ENCODE measurements at regions not wholly inside any gene's neighbourhood (a gene's known extent, or its start where the extent isn't known, plus 50 kb on each side); places are given as distances from the start of the nearest gene placed in this dataset.

DNA sequence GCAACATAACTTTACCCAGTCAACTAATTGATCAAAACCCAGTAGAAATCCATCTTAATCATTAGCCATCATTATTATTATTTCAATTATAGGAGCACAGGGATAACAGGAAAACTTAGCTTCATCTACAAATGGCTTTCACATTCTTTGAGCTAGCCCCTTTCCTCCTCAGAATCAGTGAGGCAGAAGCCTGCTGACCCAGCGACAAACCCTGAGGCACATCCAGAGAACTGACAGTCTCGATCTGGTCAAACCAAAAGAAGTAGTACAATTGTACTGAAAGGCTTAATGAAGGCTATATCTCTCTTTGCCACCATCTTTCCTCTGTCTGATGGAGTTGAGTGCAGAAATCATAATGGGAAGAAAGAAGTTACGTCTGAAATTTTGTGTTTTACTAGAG, 109.8 kb upstream of the ARID2 start:
- H3K4me1 ChIP-seq (ENCODE audit: low read length), result peaks cover 3% of the 10 kb centered on the region; the same call in 1 of the 2 replicates
- H3K9ac ChIP-seq (ENCODE audit: low read length), result no peak overlapping the region
- H4K20me1 ChIP-seq (ENCODE audit: insufficient read depth, low read length), result no peaks in the 10 kb centered on the region
- no peaks in the 10 kb centered on the region for H3K9me3 ChIP-seq (ENCODE audit: insufficient read depth, low read length)
- no peak overlapping the region for H2AFZ ChIP-seq (ENCODE audit: low read depth, low read length)
- H3K79me2 ChIP-seq (ENCODE audit: low read length), result no peaks in the 10 kb centered on the region
- TF ChIP-seq EZH2phosphoT487 (IDR thresholded peaks at IDR 0.05; ENCODE audit: low read depth), result no peak
- TF ChIP-seq, protein P1, sequence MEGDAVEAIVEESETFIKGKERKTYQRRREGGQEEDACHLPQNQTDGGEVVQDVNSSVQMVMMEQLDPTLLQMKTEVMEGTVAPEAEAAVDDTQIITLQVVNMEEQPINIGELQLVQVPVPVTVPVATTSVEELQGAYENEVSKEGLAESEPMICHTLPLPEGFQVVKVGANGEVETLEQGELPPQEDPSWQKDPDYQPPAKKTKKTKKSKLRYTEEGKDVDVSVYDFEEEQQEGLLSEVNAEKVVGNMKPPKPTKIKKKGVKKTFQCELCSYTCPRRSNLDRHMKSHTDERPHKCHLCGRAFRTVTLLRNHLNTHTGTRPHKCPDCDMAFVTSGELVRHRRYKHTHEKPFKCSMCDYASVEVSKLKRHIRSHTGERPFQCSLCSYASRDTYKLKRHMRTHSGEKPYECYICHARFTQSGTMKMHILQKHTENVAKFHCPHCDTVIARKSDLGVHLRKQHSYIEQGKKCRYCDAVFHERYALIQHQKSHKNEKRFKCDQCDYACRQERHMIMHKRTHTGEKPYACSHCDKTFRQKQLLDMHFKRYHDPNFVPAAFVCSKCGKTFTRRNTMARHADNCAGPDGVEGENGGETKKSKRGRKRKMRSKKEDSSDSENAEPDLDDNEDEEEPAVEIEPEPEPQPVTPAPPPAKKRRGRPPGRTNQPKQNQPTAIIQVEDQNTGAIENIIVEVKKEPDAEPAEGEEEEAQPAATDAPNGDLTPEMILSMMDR (IDR thresholded peaks at IDR 0.05; ENCODE audit: low read depth, low read length), result no peak
- H3K4me2 ChIP-seq (ENCODE audit: low read length), result no peak overlapping the region
- no peak overlapping the region for H3K27ac ChIP-seq (ENCODE audit: low read length)
- H3K4me3 ChIP-seq (ENCODE audit: low read length), result no peak overlapping the region
- peaks cover 47% of the 10 kb centered on the region for H3K27me3 ChIP-seq (ENCODE audit: low read depth, low read length)
- H3K36me3 ChIP-seq (replicated peaks; ENCODE audit: low read depth, low read length), result peaks cover 2% of the 10 kb centered on the region

DNA sequence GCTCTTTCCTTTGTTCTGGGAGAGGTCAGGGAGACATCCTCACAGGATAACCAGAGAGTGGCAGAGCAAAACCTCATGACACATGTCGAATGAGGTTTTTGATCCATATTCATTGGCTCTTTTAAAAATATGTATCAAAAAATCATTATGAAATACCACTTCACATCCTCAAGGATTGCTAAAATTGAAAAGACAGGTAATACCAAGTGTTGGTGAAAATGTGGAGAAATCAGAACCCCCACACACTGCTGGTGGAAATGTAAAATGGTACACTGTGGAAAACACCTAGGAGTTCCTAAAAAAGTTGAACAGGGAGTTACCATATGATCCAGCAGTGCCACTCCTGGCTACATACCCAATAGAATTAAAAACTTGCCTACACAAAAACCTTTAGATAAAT, 107.8 kb upstream of the ARID2 start:
- Histone ChIP-seq H4K20me1 (ENCODE audit: insufficient read depth, low read length) (no peaks in the 10 kb centered on the region), H3K4me1 (ENCODE audit: low read length) (peaks cover 3% of the 10 kb centered on the region; the same call in 1 of the 2 replicates), H3K27ac (ENCODE audit: low read length) (no peak overlapping the region), H3K9ac (ENCODE audit: low read length) (no peak overlapping the region), H2AFZ (ENCODE audit: low read depth, low read length) (no peak overlapping the region), H3K27me3 (ENCODE audit: low read depth, low read length) (peaks cover 42% of the 10 kb centered on the region), H3K9me3 (ENCODE audit: insufficient read depth, low read length) (no peaks in the 10 kb centered on the region), H3K4me3 (ENCODE audit: low read length) (no peak overlapping the region), H3K79me2 (ENCODE audit: low read length) (no peaks in the 10 kb centered on the region), H3K4me2 (ENCODE audit: low read length) (no peak overlapping the region), H3K36me3 (replicated peaks; ENCODE audit: low read depth, low read length) (peaks cover 2% of the 10 kb centered on the region)
- TF ChIP-seq, protein P1 (IDR thresholded peaks at IDR 0.05; ENCODE audit: low read depth, low read length), result no peak
- TF ChIP-seq EZH2phosphoT487 (IDR thresholded peaks at IDR 0.05; ENCODE audit: low read depth), result no peak

DNA sequence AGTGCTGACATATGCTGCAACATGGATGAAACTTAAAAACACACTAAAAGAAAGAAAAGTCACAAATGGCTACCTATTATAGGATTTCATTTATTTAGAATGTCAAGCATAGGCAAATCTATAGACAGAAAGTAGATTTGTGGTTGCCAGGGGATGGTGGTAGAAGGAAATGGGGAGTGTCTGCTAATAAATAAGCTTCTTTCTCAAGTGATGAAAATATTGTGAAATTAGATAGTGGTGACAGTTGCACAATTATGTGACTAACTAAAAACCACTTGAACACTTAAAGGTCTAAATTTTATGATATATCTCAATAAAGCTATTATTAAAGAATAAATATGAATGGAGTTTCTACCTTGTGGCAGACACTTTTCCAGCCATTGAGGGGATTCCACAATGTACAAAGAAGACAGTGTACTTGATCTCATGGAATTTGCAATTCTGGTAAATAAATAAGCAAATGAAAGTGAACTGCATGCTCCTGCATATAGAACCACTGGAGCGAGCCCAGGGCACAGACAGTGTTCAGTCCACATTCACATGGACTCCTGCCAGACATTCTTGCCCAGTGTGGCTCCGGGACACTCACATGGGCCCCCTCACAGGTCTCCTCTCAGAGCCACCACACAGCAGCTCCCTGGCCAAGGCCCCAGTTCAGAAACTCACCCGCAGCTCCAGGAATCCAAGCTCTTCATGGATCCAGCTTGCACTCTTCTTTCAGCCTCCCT, 107.1 kb upstream of the ARID2 start:
- TF ChIP-seq, protein P1 (IDR thresholded peaks at IDR 0.05; ENCODE audit: low read depth, low read length), result no peak
- TF ChIP-seq EZH2phosphoT487 (IDR thresholded peaks at IDR 0.05; ENCODE audit: low read depth), result no peak
- Histone ChIP-seq H3K9me3 (ENCODE audit: insufficient read depth, low read length) (no peaks in the 10 kb centered on the region), H3K4me1 (ENCODE audit: low read length) (peaks cover 4% of the 10 kb centered on the region), H3K4me2 (ENCODE audit: low read length) (no peak overlapping the region), H3K9ac (ENCODE audit: low read length) (no peak overlapping the region), H2AFZ (ENCODE audit: low read depth, low read length) (no peak overlapping the region), H3K27ac (ENCODE audit: low read length) (no peak overlapping the region), H3K27me3 (ENCODE audit: low read depth, low read length) (peaks cover 45% of the 10 kb centered on the region), H3K36me3 (replicated peaks; ENCODE audit: low read depth, low read length) (peaks cover 2% of the 10 kb centered on the region), H4K20me1 (ENCODE audit: insufficient read depth, low read length) (no peaks in the 10 kb centered on the region), H3K79me2 (ENCODE audit: low read length) (no peaks in the 10 kb centered on the region), H3K4me3 (ENCODE audit: low read length) (no peak overlapping the region)

DNA sequence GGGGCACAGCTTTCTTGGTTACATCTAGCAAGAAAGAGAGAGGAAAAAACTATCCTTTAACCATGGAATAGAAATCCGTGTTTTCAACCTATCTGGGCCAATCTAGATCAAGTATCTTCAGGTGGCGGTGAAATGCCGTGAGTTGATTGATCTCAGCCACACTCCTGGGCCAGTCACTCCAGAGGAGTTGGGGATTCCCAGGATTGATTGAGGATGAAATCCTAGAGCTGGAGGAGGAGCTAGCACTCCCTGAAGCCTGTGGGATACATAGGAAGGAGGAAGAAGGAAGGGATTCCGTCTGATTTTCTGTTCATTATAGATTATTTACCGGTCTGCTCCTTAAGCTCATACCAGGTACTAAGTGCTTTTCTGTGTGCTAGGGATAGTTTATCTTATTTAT, 106.3 kb upstream of the ARID2 start:
- Histone ChIP-seq H3K4me1 (ENCODE audit: low read length) (peaks cover 7% of the 10 kb centered on the region), H2AFZ (ENCODE audit: low read depth, low read length) (no peak overlapping the region), H3K9ac (ENCODE audit: low read length) (no peak overlapping the region), H3K4me3 (ENCODE audit: low read length) (no peak overlapping the region), H3K27me3 (ENCODE audit: low read depth, low read length) (peaks cover 53% of the 10 kb centered on the region), H3K9me3 (ENCODE audit: insufficient read depth, low read length) (no peaks in the 10 kb centered on the region), H3K36me3 (replicated peaks; ENCODE audit: low read depth, low read length) (peaks cover under 1% of the 10 kb centered on the region), H3K27ac (ENCODE audit: low read length) (no peak overlapping the region), H3K79me2 (ENCODE audit: low read length) (no peaks in the 10 kb centered on the region), H4K20me1 (ENCODE audit: insufficient read depth, low read length) (no peaks in the 10 kb centered on the region), H3K4me2 (ENCODE audit: low read length) (no peak overlapping the region)
- TF ChIP-seq, protein P1 (IDR thresholded peaks at IDR 0.05; ENCODE audit: low read depth, low read length), result no peak
- no peak for TF ChIP-seq EZH2phosphoT487 (IDR thresholded peaks at IDR 0.05; ENCODE audit: low read depth)
